ENCODE measurements at regions not wholly inside any gene's neighbourhood (a gene's known extent, or its start where the extent isn't known, plus 50 kb on each side); places are given as distances from the start of the nearest gene placed in this dataset.

DNA sequence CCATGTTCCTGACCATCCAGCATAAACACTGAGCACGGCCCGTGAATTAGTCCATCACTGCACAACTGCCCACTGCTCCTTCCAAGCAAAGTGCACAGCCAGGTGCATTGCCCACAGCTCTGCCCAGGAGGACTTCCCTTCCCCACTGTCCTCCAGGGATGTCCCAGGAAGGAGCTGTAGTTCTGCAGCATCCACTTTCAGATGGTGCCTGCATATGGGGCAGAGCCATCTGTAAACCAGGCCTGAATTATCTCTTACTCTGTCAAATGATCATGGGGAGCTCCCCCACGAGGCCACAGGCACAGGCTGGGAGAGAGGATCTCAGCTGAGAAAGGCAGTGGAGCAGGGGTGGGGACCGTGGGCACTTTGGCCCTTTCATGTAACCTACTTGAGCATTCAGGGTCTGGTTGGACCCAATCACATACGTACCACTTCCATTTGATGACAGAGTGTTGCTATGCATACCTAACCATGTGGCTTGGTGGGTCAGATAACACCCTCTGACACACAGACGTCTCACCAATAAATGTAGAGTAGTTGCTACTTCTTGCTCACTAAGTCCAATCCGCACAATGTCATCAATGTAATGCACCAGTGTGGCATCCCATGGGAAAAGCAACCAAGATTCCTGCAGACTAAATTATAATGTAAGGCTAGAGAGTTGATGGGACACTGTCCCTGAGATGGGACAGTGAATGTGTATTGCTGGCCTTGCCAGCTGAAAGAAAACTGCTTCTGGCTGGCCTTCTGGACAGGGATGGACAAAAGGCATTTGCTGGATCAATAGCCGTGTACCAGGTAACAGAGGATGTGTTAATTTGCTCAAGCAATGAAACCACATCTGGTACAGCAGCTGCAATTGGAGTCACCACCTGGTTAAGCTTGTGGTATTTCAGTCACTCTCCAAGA lies 113.8 kb upstream of the C14orf180 start:
- TF ChIP-seq POLR2AphosphoS5 (IDR thresholded peaks at IDR 0.05; ENCODE audit: low read depth, low read length) (no peak), TAF1 (IDR thresholded peaks at IDR 0.05; ENCODE audit: borderline replicate concordance, low read depth, low read length) (no peak), POLR2A (IDR thresholded peaks at IDR 0.05; ENCODE audit: low read depth, low read length) (no peak)

All from GM12892 (cell line).